T47D (cell line): ENCODE measurements at regions not wholly inside any gene's neighbourhood (a gene's known extent, or its start where the extent isn't known, plus 50 kb on each side); places are given as distances from the start of the nearest gene placed in this dataset.

Source experiments
- DNase-seq, 2 experiments: peaks; one replicate each; pipeline versions ENCODE4 v3.0.0 to v3.0.0-alpha.2; 2011 to 2012; ENCODE audit warnings: low read depth in 1 of 2, low spot score in 1 of 2
- JUND ChIP-seq: IDR thresholded peaks from 2 replicates; pipeline ENCODE4 v1.6.1; 2012; ENCODE audit warnings: low read depth
- in situ Hi-C: cut with HindIII; loops from 2 replicates; pipeline ENCODE4 v1.10.0; 2016; ENCODE audit warnings: low sequenced_read_pairs, low pct_unique_long_range_greater_than_20kb

- no peak for TF ChIP-seq JUND
- in situ Hi-C loops = no loop called here
- no peak for DNase-seq
Measured at GRCh38 chr11:71352226-71352625, 96.0 kb downstream of the DHCR7 start.

DNA sequence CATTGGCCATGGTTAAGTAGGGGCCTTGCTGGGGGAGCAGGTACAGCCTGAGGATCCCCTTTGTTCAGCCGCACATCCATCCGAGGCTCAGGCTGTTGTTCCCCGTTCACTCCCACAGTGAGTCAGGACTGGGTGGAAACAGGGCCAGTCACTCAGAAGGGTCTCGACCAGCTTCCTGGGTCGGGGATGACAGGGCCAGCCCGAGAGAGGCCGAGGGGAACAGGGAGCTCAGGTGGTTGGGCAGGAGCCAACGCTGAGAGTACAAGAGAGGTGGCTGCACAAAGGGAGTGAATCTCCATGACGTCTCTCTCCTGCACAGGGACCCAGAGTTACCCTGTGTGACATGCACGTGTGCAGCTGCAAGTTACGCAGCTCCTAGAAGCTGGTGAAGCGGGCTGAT lies 97.2 kb upstream of the SHANK2 start:
- DNase-seq = no peak
- TF ChIP-seq JUND = no peak
- in situ Hi-C loops = no loop called here

- TF ChIP-seq JUND = no peak
- in situ Hi-C loops = no loop called here
Measured at GRCh38 chr11:71343828-71344400, 91.5 kb upstream of the SHANK2 start.

GRCh38 chr11:71342951-71343827 lies 90.8 kb upstream of the SHANK2 start:
- TF ChIP-seq JUND = no peak
- DNase-seq = peak; percentile 76 to 87
- in situ Hi-C loops = no loop called here

More at GRCh38 chr11:71343828-71344400, 91.5 kb upstream of the SHANK2 start:
- no peak for DNase-seq

- in situ Hi-C loops = no loop called here
- DNase-seq = no peak
- no peak for TF ChIP-seq JUND
Measured at GRCh38 chr11:71342116-71342515, 89.7 kb upstream of the SHANK2 start.

DNA sequence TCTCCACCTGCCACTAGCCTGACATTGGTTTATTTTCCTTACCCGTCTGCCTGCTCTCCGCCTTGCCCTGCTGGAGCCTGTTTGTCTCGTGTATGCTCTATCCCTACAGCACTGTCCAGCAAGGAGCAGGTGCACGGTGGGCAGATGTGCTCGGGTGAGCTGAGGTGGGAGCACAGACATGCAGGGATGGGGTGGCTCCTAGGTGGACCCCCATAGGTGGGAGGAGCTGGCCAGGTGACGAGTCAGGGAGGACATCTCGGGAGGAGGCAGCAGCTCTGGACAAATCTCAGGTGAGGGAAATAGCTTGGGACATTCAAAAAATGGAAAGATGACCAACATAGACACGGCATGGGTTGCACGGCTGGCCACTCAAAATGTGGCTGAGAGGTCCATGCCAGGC lies 89.2 kb upstream of the SHANK2 start:
- no peak for DNase-seq
- in situ Hi-C loops = no loop called here
- no peak for TF ChIP-seq JUND

DNA sequence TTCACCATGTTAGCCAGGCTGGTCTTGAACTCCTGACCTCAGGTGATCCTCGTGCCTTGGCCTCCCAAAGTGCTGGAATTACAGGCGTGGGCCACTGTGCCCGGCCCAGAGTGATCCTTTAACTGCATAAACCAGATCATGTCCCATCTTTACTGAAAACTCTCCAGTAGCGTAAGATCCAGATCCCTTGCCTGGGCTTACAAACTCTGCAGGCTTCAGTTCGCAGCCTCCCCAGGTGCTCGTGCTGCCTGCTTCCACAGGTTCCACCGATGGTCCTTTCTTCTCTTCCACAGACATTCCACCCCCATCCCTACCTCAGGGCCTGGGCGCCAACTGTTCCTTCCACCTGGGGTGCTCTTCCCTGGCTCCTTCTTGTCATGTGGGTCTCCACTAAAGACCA lies 88.8 kb upstream of the SHANK2 start:
- TF ChIP-seq JUND = no peak
- in situ Hi-C loops = no loop called here
- no peak for DNase-seq

- TF ChIP-seq JUND = no peak
- in situ Hi-C loops = no loop called here
- no peak for DNase-seq
Measured at GRCh38 chr11:71340086-71340606, 87.8 kb upstream of the SHANK2 start.

DNA sequence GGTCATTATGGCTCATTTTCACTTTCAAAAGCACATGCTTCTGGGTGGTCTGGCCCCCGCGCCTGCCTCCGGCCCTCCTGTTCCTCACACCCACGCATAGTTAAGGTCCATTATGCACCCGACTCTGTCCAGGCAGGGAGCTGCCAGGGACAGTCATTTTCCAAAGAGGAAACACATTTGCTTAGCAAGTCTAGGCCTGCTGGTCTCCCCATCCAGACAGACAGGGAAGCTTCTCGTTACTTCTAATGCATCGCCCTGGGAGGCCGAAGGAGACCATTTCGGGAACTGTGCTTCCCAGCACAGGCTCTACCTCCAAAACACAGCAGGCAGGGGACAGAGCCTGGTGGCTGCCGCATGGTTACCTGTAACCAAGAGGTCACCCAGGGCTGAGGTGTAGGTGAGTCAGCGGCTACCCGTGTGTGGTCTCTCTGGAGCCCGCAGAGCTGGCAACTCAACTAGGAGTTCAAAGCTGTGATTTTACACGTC lies 87.1 kb upstream of the SHANK2 start:
- TF ChIP-seq JUND = no peak
- in situ Hi-C loops = no loop called here
- no peak for DNase-seq

DNA sequence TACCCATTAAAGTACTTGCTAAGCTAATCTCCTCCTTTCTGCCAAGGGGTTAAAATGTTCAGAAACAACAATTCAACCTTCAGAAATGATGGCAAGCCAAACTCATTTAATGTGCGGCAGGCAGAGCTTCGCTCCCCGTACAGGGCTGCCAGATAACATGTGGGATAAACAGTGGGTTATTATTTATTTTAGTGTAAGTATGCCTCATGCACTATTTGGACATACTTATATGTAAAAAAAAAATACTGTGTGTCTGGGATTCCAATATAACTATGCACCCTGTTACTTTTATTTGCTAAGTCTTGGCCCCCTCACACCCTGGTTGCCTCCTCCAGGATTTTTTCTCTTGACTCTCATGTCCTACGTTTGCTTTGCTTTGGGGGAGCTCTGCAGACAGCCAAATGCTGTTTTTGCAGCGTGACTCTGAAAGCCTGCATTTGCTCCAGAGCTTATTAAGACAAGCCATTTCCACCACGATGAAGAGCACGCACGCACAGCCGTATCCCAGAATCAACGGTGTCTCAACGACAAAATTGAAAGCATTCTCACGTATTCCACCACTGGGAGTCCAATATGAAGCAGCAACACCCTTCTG lies 86.5 kb upstream of the SHANK2 start:
- TF ChIP-seq JUND = no peak
- no peak for DNase-seq
- in situ Hi-C loops = no loop called here

GRCh38 chr11:71336996-71337754 lies 84.8 kb upstream of the SHANK2 start:
- DNase-seq = no peak
- no peak for TF ChIP-seq JUND
- in situ Hi-C loops = no loop called here
